ENCODE measurements at regions not wholly inside any gene's neighbourhood (a gene's known extent, or its start where the extent isn't known, plus 50 kb on each side); places are given as distances from the start of the nearest gene placed in this dataset.
"Not testable (repeated sequence)": the region's sequence is repeated elsewhere in the genome, so short reads cannot be mapped to it uniquely, and the experiment has no call there.

- Histone ChIP-seq H3K36me3 (ENCODE audit: control insufficient read depth, insufficient read depth, low read length, severe bottlenecking) (no peaks in the 10 kb centered on the region), H3K4me3 (ENCODE audit: low read length) (no peak overlapping the region), H3K4me1 (ENCODE audit: control insufficient read depth, insufficient read depth, low read length) (peaks cover 4% of the 10 kb centered on the region), H3K9ac (ENCODE audit: low read length) (no peak overlapping the region), H3K27me3 (replicated peaks; ENCODE audit: control insufficient read depth, insufficient read depth, low read length) (no peaks in the 10 kb centered on the region), H3K9me3 (ENCODE audit: control insufficient read depth, low read length) (no peaks in the 10 kb centered on the region)
- peak; percentile 52 for DNase-seq (ENCODE audit: low read depth)
Observed at GRCh38 chr3:17874636-17875035, 132.2 kb upstream of the TBC1D5 start.

DNA sequence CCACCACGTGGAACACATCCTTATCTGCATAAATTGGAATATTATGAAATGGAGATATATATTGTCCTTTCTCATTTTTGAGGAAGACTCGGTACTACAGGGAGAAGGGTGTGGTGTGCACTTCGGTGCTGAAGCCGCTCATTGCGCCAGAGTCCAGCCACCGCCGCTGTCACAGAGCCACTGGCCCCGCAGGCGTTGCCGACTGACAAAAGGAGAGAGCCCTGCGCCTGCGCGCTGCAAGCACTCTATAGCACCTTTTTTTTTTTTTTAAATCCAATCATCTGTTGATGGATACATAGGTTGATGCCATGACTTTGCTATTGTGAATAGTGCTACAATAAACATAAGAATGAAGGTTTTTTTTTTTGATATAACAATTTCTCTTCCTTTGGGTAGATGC, 130.0 kb upstream of the TBC1D5 start:
- Histone ChIP-seq H3K9me3 (ENCODE audit: control insufficient read depth, low read length) (no peaks in the 10 kb centered on the region), H3K27me3 (replicated peaks; ENCODE audit: control insufficient read depth, insufficient read depth, low read length) (no peaks in the 10 kb centered on the region), H3K9ac (ENCODE audit: low read length) (no peak overlapping the region), H3K4me3 (ENCODE audit: low read length) (no peak overlapping the region), H3K4me1 (ENCODE audit: control insufficient read depth, insufficient read depth, low read length) (peaks cover 4% of the 10 kb centered on the region), H3K36me3 (ENCODE audit: control insufficient read depth, insufficient read depth, low read length, severe bottlenecking) (no peaks in the 10 kb centered on the region)
- no peak for DNase-seq (ENCODE audit: low read depth)

- H3K9me3 ChIP-seq (ENCODE audit: control insufficient read depth, low read length) = peaks cover 4% of the 10 kb centered on the region
- H3K4me1 ChIP-seq (ENCODE audit: control insufficient read depth, insufficient read depth, low read length) = no peaks in the 10 kb centered on the region
- H3K36me3 ChIP-seq (ENCODE audit: control insufficient read depth, insufficient read depth, low read length, severe bottlenecking) = no peaks in the 10 kb centered on the region
- no peak overlapping the region for H3K4me3 ChIP-seq (ENCODE audit: low read length)
- no peak overlapping the region for H3K9ac ChIP-seq (ENCODE audit: low read length)
- no peak for DNase-seq (ENCODE audit: low read depth)
- H3K27me3 ChIP-seq (replicated peaks; ENCODE audit: control insufficient read depth, insufficient read depth, low read length) = no peaks in the 10 kb centered on the region
Observed at GRCh38 chr3:17865631-17866030, 123.2 kb upstream of the TBC1D5 start.

DNA sequence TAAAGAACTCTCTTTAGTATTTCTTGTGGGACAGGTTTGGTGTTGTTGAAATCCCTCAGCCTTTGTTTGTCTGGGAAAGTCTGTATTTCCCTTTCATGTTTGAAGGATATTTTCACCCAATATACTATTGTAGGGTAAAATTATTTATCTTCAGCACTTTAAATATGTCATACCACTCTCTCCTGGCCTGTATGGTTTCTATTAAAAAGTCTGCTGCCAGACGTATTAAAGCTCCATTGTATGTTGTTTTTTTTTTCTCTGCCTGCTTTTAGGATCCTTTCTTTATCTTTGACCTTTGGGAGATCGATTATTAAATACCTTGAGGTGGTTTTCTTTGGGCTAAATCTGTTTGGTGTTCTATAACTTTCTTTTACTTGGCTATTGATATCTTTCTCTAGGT, 119.0 kb upstream of the TBC1D5 start:
- no peak overlapping the region for H3K4me3 ChIP-seq (ENCODE audit: low read length)

GRCh38 chr3:17860840-17861471, 118.5 kb upstream of the TBC1D5 start:
- H3K4me3 ChIP-seq (ENCODE audit: low read length); H3K9ac ChIP-seq (ENCODE audit: low read length); H3K9me3 ChIP-seq (ENCODE audit: control insufficient read depth, low read length); H3K27me3 ChIP-seq (replicated peaks; ENCODE audit: control insufficient read depth, insufficient read depth, low read length); H3K36me3 ChIP-seq (ENCODE audit: control insufficient read depth, insufficient read depth, low read length, severe bottlenecking); DNase-seq (ENCODE audit: low read depth); H3K4me1 ChIP-seq (ENCODE audit: control insufficient read depth, insufficient read depth, low read length): not testable (repeated sequence)

More for the DNA sequence above, 119.0 kb upstream of the TBC1D5 start:
- Histone ChIP-seq H3K9ac (ENCODE audit: low read length) (no peak overlapping the region), H3K4me1 (ENCODE audit: control insufficient read depth, insufficient read depth, low read length) (no peaks in the 10 kb centered on the region), H3K27me3 (replicated peaks; ENCODE audit: control insufficient read depth, insufficient read depth, low read length) (no peaks in the 10 kb centered on the region), H3K36me3 (ENCODE audit: control insufficient read depth, insufficient read depth, low read length, severe bottlenecking) (no peaks in the 10 kb centered on the region), H3K9me3 (ENCODE audit: control insufficient read depth, low read length) (peaks cover 4% of the 10 kb centered on the region)
- no peak for DNase-seq (ENCODE audit: low read depth)

GRCh38 chr3:17852217-17852616, 109.8 kb upstream of the TBC1D5 start:
- no peaks in the 10 kb centered on the region for H3K9me3 ChIP-seq (ENCODE audit: control insufficient read depth, low read length)
- no peak for DNase-seq (ENCODE audit: low read depth)
- H3K4me3 ChIP-seq (ENCODE audit: low read length) = no peak overlapping the region
- peaks cover 10% of the 10 kb centered on the region for H3K4me1 ChIP-seq (ENCODE audit: control insufficient read depth, insufficient read depth, low read length)
- no peaks in the 10 kb centered on the region for H3K36me3 ChIP-seq (ENCODE audit: control insufficient read depth, insufficient read depth, low read length, severe bottlenecking)
- no peaks in the 10 kb centered on the region for H3K27me3 ChIP-seq (replicated peaks; ENCODE audit: control insufficient read depth, insufficient read depth, low read length)
- no peak overlapping the region for H3K9ac ChIP-seq (ENCODE audit: low read length)

- peak; percentile 73 for DNase-seq (ENCODE audit: low read depth)
- peaks cover 10% of the 10 kb centered on the region for H3K4me1 ChIP-seq (ENCODE audit: control insufficient read depth, insufficient read depth, low read length)
- no peaks in the 10 kb centered on the region for H3K9me3 ChIP-seq (ENCODE audit: control insufficient read depth, low read length)
- H3K9ac ChIP-seq (ENCODE audit: low read length) = no peak overlapping the region
- no peak overlapping the region for H3K4me3 ChIP-seq (ENCODE audit: low read length)
- no peaks in the 10 kb centered on the region for H3K27me3 ChIP-seq (replicated peaks; ENCODE audit: control insufficient read depth, insufficient read depth, low read length)
- H3K36me3 ChIP-seq (ENCODE audit: control insufficient read depth, insufficient read depth, low read length, severe bottlenecking) = no peaks in the 10 kb centered on the region
Observed at GRCh38 chr3:17850448-17850847, 108.0 kb upstream of the TBC1D5 start.

GRCh38 chr3:17848102-17848501, 105.7 kb upstream of the TBC1D5 start:
- no peak overlapping the region for H3K4me3 ChIP-seq (ENCODE audit: low read length)
- H3K27me3 ChIP-seq (replicated peaks; ENCODE audit: control insufficient read depth, insufficient read depth, low read length) = no peaks in the 10 kb centered on the region
- no peak for DNase-seq (ENCODE audit: low read depth)
- no peaks in the 10 kb centered on the region for H3K36me3 ChIP-seq (ENCODE audit: control insufficient read depth, insufficient read depth, low read length, severe bottlenecking)
- no peaks in the 10 kb centered on the region for H3K9me3 ChIP-seq (ENCODE audit: control insufficient read depth, low read length)
- H3K9ac ChIP-seq (ENCODE audit: low read length) = no peak overlapping the region
- peaks cover 10% of the 10 kb centered on the region for H3K4me1 ChIP-seq (ENCODE audit: control insufficient read depth, insufficient read depth, low read length)

- DNase-seq (ENCODE audit: low read depth) = no peak
- Histone ChIP-seq H3K27me3 (replicated peaks; ENCODE audit: control insufficient read depth, insufficient read depth, low read length) (no peaks in the 10 kb centered on the region), H3K9me3 (ENCODE audit: control insufficient read depth, low read length) (no peaks in the 10 kb centered on the region), H3K4me3 (ENCODE audit: low read length) (no peak overlapping the region), H3K9ac (ENCODE audit: low read length) (no peak overlapping the region), H3K4me1 (ENCODE audit: control insufficient read depth, insufficient read depth, low read length) (peaks cover 10% of the 10 kb centered on the region), H3K36me3 (ENCODE audit: control insufficient read depth, insufficient read depth, low read length, severe bottlenecking) (no peaks in the 10 kb centered on the region)
Observed at GRCh38 chr3:17847156-17847555, 104.7 kb upstream of the TBC1D5 start.

DNA sequence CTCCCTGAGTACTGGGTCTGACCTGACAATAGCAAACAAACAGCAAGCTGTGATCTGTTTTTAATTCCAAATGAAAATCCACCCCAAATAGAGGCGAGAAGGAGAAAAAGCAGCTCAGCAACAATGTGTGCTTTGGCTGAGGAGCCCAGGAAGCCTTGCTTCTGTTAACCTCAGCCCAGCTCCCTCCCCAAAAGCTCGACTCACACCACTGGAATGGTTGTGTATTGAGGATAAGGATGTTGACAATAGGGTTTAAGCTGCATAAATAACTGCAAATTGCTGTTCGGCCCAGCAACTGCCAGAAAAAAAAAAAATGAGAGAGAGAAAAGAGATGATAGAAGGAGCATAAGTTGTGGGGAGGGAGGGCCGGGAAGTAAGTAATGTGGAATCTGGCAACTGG, 104.0 kb upstream of the TBC1D5 start:
- no peaks in the 10 kb centered on the region for H3K27me3 ChIP-seq (replicated peaks; ENCODE audit: control insufficient read depth, insufficient read depth, low read length)
- no peak overlapping the region for H3K9ac ChIP-seq (ENCODE audit: low read length)
- H3K9me3 ChIP-seq (ENCODE audit: control insufficient read depth, low read length) = no peaks in the 10 kb centered on the region
- no peak overlapping the region for H3K4me3 ChIP-seq (ENCODE audit: low read length)
- H3K36me3 ChIP-seq (ENCODE audit: control insufficient read depth, insufficient read depth, low read length, severe bottlenecking) = no peaks in the 10 kb centered on the region
- H3K4me1 ChIP-seq (ENCODE audit: control insufficient read depth, insufficient read depth, low read length) = peaks cover 10% of the 10 kb centered on the region
- DNase-seq (ENCODE audit: low read depth) = peak; percentile 52

DNA sequence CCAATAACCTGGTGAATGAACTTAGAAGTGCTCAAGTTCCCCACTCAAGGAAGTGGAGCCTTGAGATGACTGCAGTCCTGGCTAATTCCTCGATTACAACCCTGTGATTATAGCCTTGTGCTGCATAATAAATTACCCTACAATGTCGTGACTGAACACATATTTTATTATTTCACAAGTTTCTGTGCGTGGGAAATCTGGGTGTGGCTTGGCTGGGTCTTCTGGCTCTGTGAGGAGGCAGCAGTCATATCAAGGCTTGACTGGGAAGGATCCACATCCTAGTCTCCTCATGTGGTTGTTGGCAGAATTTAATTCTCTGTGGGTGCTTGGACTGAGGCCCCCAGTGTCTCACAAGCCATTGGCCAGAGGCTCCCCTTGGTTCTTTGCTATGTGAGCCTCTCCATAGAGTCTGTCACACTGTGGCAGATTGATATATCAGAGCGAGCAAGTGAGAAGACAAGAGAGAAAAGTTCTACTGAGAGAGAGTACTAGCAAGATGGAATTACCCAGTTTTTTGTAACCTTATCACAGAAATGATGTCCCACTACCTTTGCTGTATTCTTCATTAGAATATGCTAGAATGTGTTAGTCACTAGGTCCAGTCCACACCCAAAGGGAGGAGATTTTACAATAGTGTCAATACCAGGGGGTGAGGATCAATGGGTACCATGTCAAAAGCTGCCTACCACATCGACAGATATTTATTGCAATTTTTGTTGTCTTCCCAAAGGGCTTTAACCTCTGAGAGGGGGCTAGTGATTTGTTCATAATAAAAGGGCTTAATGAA, 102.8 kb upstream of the TBC1D5 start:
- no peak overlapping the region for H3K4me3 ChIP-seq (ENCODE audit: low read length)
- H3K27me3 ChIP-seq (replicated peaks; ENCODE audit: control insufficient read depth, insufficient read depth, low read length) = no peaks in the 10 kb centered on the region
- H3K9me3 ChIP-seq (ENCODE audit: control insufficient read depth, low read length) = no peaks in the 10 kb centered on the region
- H3K36me3 ChIP-seq (ENCODE audit: control insufficient read depth, insufficient read depth, low read length, severe bottlenecking) = no peaks in the 10 kb centered on the region
- H3K4me1 ChIP-seq (ENCODE audit: control insufficient read depth, insufficient read depth, low read length) = peaks cover 3% of the 10 kb centered on the region
- no peak for DNase-seq (ENCODE audit: low read depth)
- H3K9ac ChIP-seq (ENCODE audit: low read length) = no peak overlapping the region

Data from adipocyte (in vitro differentiated cells).